Neural progenitor cell (in vitro differentiated cells): ENCODE measurements at regions not wholly inside any gene's neighbourhood (a gene's known extent, or its start where the extent isn't known, plus 50 kb on each side); places are given as distances from the start of the nearest gene placed in this dataset.

Source experiments
- DNase-seq: peaks from one replicate; pipeline ENCODE4 v3.0.0-alpha.2; 2016; ENCODE audit warnings: low spot score
- H2AFZ ChIP-seq: fragments of 200-600 bp; sonication (generic); replicated peaks from 2 replicates; pipeline ENCODE4 v1.6.1; 2016; ENCODE audit warnings: antibody characterized with exemption
- H3F3A ChIP-seq: fragments of 200-600 bp; sonication (generic); 2 replicates; pipeline ENCODE4 v1.6.1; 2016; ENCODE audit warnings: antibody characterized with exemption, low read depth
- H3K27ac ChIP-seq: fragments of 200-600 bp; sonication (generic); 2 replicates; pipeline ENCODE4 v1.5.1; 2016; ENCODE audit warnings: mild to moderate bottlenecking
- H3K27me3 ChIP-seq: fragments of 200-600 bp; sonication (generic); 2 replicates; pipeline ENCODE4 v1.6.1; 2016; ENCODE audit warnings: mild to moderate bottlenecking, moderate library complexity
- H3K36me3 ChIP-seq: fragments of 200-600 bp; sonication (generic); 2 replicates; pipeline ENCODE4 v1.5.1; 2016
- H3K4me1 ChIP-seq: fragments of 200-600 bp; sonication (generic); 2 replicates; pipeline ENCODE4 v1.6.1; 2016; ENCODE audit warnings: mixed run types
- H3K4me2 ChIP-seq: fragments of 200-600 bp; sonication (generic); 2 replicates; pipeline ENCODE4 v1.6.1; 2016
- H3K4me3 ChIP-seq: fragments of 200-600 bp; sonication (generic); 2 replicates; pipeline ENCODE4 v1.5.1; 2016
- H3K79me2 ChIP-seq: fragments of 200-600 bp; sonication (generic); 2 replicates; pipeline ENCODE4 v1.6.1; 2016; ENCODE audit warnings: low read depth
- H3K9ac ChIP-seq: fragments of 200-600 bp; sonication (generic); 2 replicates; pipeline ENCODE4 v1.6.1; 2016
- H3K9me3 ChIP-seq: fragments of 200-600 bp; sonication (generic); 2 replicates; pipeline ENCODE4 v1.5.1; 2016; ENCODE audit warnings: low read depth
- H4K20me1 ChIP-seq: fragments of 200-600 bp; sonication (generic); 2 replicates; pipeline ENCODE4 v1.6.1; 2016; ENCODE audit warnings: low read depth
- H3K27ac Mint-ChIP-seq: 3 replicates; pipeline ENCODE4 v1.8.0; 2021; ENCODE audit warnings: mixed read lengths
- H3K27me3 Mint-ChIP-seq: 2 replicates; pipeline ENCODE4 v1.8.0; 2022; ENCODE audit warnings: low read depth, mild to moderate bottlenecking, inconsistent platforms, moderate library complexity, mixed read lengths; ENCODE audit not compliant: insufficient read depth
- H3K36me3 Mint-ChIP-seq: 3 replicates; pipeline ENCODE4 v1.8.0; 2021; ENCODE audit warnings: mixed read lengths
- H3K4me1 Mint-ChIP-seq: 3 replicates; pipeline ENCODE4 v1.8.0; 2021; ENCODE audit warnings: mixed read lengths
- H3K4me3 Mint-ChIP-seq: 3 replicates; pipeline ENCODE4 v1.8.0; 2021; ENCODE audit warnings: mild to moderate bottlenecking, moderate library complexity, mixed read lengths
- H3K9me3 Mint-ChIP-seq: 3 replicates; pipeline ENCODE4 v1.8.0; 2020; ENCODE audit warnings: mixed read lengths
- EZH2 ChIP-seq: fragments of 200-600 bp; sonication (generic); IDR thresholded peaks from 2 replicates; pipeline ENCODE4 v1.6.1; 2017; ENCODE audit warnings: antibody characterized with exemption, mild to moderate bottlenecking, moderate library complexity
- EZH2phosphoT487 ChIP-seq: fragments of 200-600 bp; sonication (generic); IDR thresholded peaks from 2 replicates; pipeline ENCODE4 v1.6.1; 2017; ENCODE audit warnings: antibody characterized with exemption
- TF ChIP-seq, protein P1 (sequence below): fragments of 200-600 bp; sonication (generic); IDR thresholded peaks from 2 replicates; pipeline ENCODE4 v1.5.1; 2017; ENCODE audit warnings: antibody characterized with exemption, mild to moderate bottlenecking

DNA sequence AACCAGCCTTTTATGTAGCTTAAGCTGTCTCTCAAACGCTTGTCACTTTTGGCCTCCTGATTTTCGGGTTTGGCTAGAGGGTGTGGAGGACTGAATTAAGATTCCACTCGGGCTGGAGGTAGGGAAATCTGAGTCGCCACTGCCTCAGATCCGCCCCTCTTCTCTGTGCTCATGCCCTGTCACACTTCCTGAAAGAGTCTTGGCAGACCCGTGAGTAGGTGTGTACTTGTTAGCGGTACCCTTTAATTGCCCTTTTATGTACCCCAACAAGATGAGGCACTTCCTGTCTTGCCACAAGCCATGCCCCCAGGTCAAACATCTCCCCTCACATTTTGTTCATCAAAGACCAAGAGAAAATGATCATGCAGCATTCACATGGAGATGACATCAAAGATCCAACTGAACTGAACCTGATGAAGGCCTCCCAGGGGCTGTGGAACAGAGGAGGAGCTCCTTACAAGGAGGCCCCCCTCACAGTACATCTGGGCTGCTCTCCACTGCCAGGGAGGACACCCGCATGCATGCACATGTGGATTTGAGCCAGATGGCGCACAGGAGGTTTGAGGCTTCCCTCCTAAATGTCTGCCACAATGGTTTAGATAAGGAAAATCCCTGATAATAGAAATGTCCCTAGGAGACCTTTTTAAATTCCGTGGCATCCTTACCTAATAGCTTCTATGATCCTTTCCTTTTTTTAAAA, 86.5 kb upstream of the CDKN3 start:
- H4K20me1 ChIP-seq = no peaks in the 10 kb centered on the region
- no peaks in the 10 kb centered on the region for H3K4me1 ChIP-seq
- no peaks in the 10 kb centered on the region for H3K27me3 ChIP-seq
- H3F3A ChIP-seq = no peaks in the 10 kb centered on the region
- no peaks in the 10 kb centered on the region for H3K36me3 ChIP-seq
- H3K4me3 ChIP-seq = no peak overlapping the region
- no peaks in the 10 kb centered on the region for H3K9me3 ChIP-seq
- H3K27ac ChIP-seq = no peak overlapping the region
- no peak for DNase-seq
- H3K9ac ChIP-seq = no peak overlapping the region
- Mint-ChIP-seq H3K4me3 (no peak overlapping the region), H3K27me3 (peaks cover 9% of the 10 kb centered on the region), H3K4me1 (peaks cover 4% of the 10 kb centered on the region), H3K9me3 (peaks cover 2% of the 10 kb centered on the region), H3K36me3 (no peaks in the 10 kb centered on the region), H3K27ac (no peak overlapping the region)
- TF ChIP-seq EZH2 (no peak), EZH2phosphoT487 (no peak)
- TF ChIP-seq, protein P1, sequence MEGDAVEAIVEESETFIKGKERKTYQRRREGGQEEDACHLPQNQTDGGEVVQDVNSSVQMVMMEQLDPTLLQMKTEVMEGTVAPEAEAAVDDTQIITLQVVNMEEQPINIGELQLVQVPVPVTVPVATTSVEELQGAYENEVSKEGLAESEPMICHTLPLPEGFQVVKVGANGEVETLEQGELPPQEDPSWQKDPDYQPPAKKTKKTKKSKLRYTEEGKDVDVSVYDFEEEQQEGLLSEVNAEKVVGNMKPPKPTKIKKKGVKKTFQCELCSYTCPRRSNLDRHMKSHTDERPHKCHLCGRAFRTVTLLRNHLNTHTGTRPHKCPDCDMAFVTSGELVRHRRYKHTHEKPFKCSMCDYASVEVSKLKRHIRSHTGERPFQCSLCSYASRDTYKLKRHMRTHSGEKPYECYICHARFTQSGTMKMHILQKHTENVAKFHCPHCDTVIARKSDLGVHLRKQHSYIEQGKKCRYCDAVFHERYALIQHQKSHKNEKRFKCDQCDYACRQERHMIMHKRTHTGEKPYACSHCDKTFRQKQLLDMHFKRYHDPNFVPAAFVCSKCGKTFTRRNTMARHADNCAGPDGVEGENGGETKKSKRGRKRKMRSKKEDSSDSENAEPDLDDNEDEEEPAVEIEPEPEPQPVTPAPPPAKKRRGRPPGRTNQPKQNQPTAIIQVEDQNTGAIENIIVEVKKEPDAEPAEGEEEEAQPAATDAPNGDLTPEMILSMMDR = no peak
- no peaks in the 10 kb centered on the region for H3K79me2 ChIP-seq
- H2AFZ ChIP-seq = no peak overlapping the region
- no peak overlapping the region for H3K4me2 ChIP-seq

DNA sequence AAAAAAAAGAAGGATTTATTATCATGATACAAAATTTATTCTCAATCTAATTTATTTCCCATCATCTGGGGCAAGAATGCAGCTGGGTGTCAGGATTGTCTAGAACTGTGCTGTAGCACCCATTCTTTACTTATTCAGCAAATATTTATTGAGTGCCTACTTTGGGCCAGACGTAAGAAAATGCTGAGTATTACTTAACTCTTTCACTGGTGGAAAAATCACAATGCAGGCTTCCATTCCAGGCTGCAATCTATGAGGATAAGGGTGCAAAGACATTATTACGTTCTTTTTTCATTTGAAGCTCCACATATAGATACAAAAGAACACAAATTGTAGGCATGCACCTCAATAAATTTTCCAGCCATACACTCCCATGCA, 86.0 kb upstream of the CDKN3 start:
- H3K27ac Mint-ChIP-seq = no peak overlapping the region
- H4K20me1 ChIP-seq = no peaks in the 10 kb centered on the region
- H3K9ac ChIP-seq = no peak overlapping the region
- H3K27me3 ChIP-seq = no peaks in the 10 kb centered on the region
- H3K4me1 Mint-ChIP-seq = peaks cover 4% of the 10 kb centered on the region
- H3K9me3 Mint-ChIP-seq = peaks cover 2% of the 10 kb centered on the region
- H3K4me3 ChIP-seq = no peak overlapping the region
- H2AFZ ChIP-seq = no peak overlapping the region
- no peaks in the 10 kb centered on the region for H3K79me2 ChIP-seq
- H3K36me3 Mint-ChIP-seq = no peaks in the 10 kb centered on the region
- no peaks in the 10 kb centered on the region for H3K36me3 ChIP-seq
- H3K4me2 ChIP-seq = no peak overlapping the region
- no peaks in the 10 kb centered on the region for H3F3A ChIP-seq
- H3K9me3 ChIP-seq = no peaks in the 10 kb centered on the region
- no peak overlapping the region for H3K4me3 Mint-ChIP-seq
- no peak for DNase-seq
- peaks cover 9% of the 10 kb centered on the region for H3K27me3 Mint-ChIP-seq
- TF ChIP-seq EZH2phosphoT487 = no peak
- TF ChIP-seq, protein P1 = no peak
- TF ChIP-seq EZH2 = no peak
- H3K4me1 ChIP-seq = no peaks in the 10 kb centered on the region
- no peak overlapping the region for H3K27ac ChIP-seq

DNA sequence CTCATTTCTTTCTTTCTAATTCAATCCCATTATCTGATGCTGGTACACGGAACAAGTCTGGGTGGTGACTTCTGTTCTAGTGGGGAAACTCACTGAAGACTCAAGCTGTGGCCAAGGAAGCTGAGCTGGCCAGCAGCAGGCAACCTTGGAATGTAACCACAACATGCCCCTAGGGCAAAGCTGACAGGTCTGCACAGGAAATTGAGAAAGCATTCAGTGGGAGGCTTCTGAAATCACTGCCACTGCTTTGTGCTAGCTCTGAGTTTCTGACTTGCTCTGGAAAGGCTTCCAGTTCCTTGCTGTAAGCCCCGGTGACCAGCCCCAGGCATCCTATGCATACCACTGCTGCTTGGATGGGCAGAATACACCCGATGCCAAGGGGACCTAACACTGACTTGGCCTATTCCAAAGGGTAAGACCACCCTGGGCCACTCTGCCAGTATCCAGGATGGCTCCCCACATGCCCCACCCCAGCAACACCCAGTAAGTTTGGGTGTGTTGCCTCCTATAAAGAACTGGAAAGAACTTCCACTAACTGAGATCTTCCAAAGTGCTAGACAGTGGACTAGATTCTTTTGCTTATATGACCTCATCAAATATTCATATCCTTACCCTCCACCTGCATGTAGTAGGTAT, 84.5 kb upstream of the CDKN3 start:
- H3K4me3 ChIP-seq = no peak overlapping the region
- Mint-ChIP-seq H3K27ac (no peak overlapping the region), H3K4me3 (no peak overlapping the region), H3K4me1 (peaks cover 11% of the 10 kb centered on the region), H3K27me3 (peaks cover 7% of the 10 kb centered on the region), H3K9me3 (peaks cover 2% of the 10 kb centered on the region), H3K36me3 (no peaks in the 10 kb centered on the region)
- H3K9me3 ChIP-seq = no peaks in the 10 kb centered on the region
- H3K79me2 ChIP-seq = no peaks in the 10 kb centered on the region
- no peaks in the 10 kb centered on the region for H3F3A ChIP-seq
- no peak overlapping the region for H3K9ac ChIP-seq
- no peak overlapping the region for H3K27ac ChIP-seq
- no peaks in the 10 kb centered on the region for H3K36me3 ChIP-seq
- H4K20me1 ChIP-seq = no peaks in the 10 kb centered on the region
- TF ChIP-seq EZH2phosphoT487 (no peak), EZH2 (no peak)
- TF ChIP-seq, protein P1 = no peak
- no peaks in the 10 kb centered on the region for H3K27me3 ChIP-seq
- H2AFZ ChIP-seq = no peak overlapping the region
- DNase-seq = no peak
- peaks cover 4% of the 10 kb centered on the region for H3K4me1 ChIP-seq
- H3K4me2 ChIP-seq = no peak overlapping the region
